Fibroblast of pulmonary artery (primary cell): ENCODE measurements at regions not wholly inside any gene's neighbourhood (a gene's known extent, or its start where the extent isn't known, plus 50 kb on each side); places are given as distances from the start of the nearest gene placed in this dataset.

Experiments
- DNase-seq: peaks from one replicate; pipeline ENCODE4 v3.0.0-alpha.2; 2010; ENCODE audit warnings: low read depth
- H3K4me3 ChIP-seq: replicated peaks from 2 replicates; pipeline ENCODE4 v1.5.1; 2011; ENCODE audit warnings: low read depth, mild to moderate bottlenecking, control low read depth, low read length, moderate library complexity
- CTCF ChIP-seq: IDR thresholded peaks from 2 replicates; pipeline ENCODE4 v1.5.1; 2011; ENCODE audit warnings: mild to moderate bottlenecking, control low read depth, low read length, inconsistent platforms; ENCODE audit errors: missing control alignments

GRCh38 chr4:3385711-3386420 is 55.9 kb upstream of the HGFAC start:
- no peak for DNase-seq
- no peak for TF ChIP-seq CTCF
- H3K4me3 ChIP-seq: no peak overlapping the region

GRCh38 chr4:3386526-3386925 is 55.2 kb upstream of the HGFAC start:
- no peak for TF ChIP-seq CTCF
- no peak for DNase-seq
- H3K4me3 ChIP-seq: no peak overlapping the region

- no peak for DNase-seq
- TF ChIP-seq CTCF: no peak
- H3K4me3 ChIP-seq: no peak overlapping the region
Observed at GRCh38 chr4:3387154-3387942, 54.4 kb upstream of the HGFAC start.

- no peak for TF ChIP-seq CTCF
- peak overlapping the region; percentile 22 for H3K4me3 ChIP-seq
- DNase-seq: peak; percentile 21
Observed at GRCh38 chr4:3387943-3388361, 53.8 kb upstream of the HGFAC start.

- H3K4me3 ChIP-seq: peak overlapping the region; percentile 32
- TF ChIP-seq CTCF: no peak
- DNase-seq: peak; percentile 61
Observed at GRCh38 chr4:3388471-3389232, 53.1 kb upstream of the HGFAC start.

GRCh38 chr4:3389233-3390215 is 52.2 kb upstream of the HGFAC start:
- DNase-seq: no peak
- TF ChIP-seq CTCF: no peak
- H3K4me3 ChIP-seq: peak overlapping the region; percentile 32
